T-cell (primary cell): ENCODE measurements at regions not wholly inside any gene's neighbourhood (a gene's known extent, or its start where the extent isn't known, plus 50 kb on each side); places are given as distances from the start of the nearest gene placed in this dataset.

Experiments used
- ATAC-seq, 4 experiments: fragments of 200-7000 bp in 3 of 4; fragments of 150-1000 bp in 1 of 4; cut with Tn5 transposase; replicated peaks in 1 of 4; 1 replicate in 3 of 4; 2 replicates in 1 of 4; pipeline ENCODE4 v1.10.0; 2021; ENCODE audit warnings: moderate library complexity in 3 of 4, mild to moderate bottlenecking in 2 of 4, moderate number of reproducible peaks in 1 of 4
- CTCF ChIA-PET, 2 donors: fragments of 300-600 bp; sonication (Branson Sonifier 250); formaldehyde crosslinking; loops; one replicate each; lab custom pipeline; 2022; ENCODE audit warnings: antibody characterized with exemption in 2 of 2; lab: Charles Lee
- POLR2A ChIA-PET, 2 donors: fragments of 300-600 bp; sonication (Branson Sonifier 250); formaldehyde crosslinking; loops; one replicate each; lab custom pipeline; 2022; ENCODE audit warnings: antibody characterized with exemption in 2 of 2; lab: Charles Lee
- DNase-seq, 35 experiments: peaks; one replicate each; pipeline versions ENCODE4 v3.0.0 to v3.0.0-alpha.2; 2013 to 2023
- H3K27ac ChIP-seq: one replicate; pipeline ENCODE4 v1.5.1; 2013; ENCODE audit warnings: low read length
- H3K27me3 ChIP-seq, 2 experiments: replicated peaks in 1 of 2; 1 replicate in 1 of 2; 2 replicates in 1 of 2; pipeline versions ENCODE4 v1.6.1 to v1.7.0; 2013; ENCODE audit warnings: low read length in 1 of 2, mixed read lengths in 1 of 2; ENCODE audit not compliant: control insufficient read depth in 2 of 2, insufficient read depth in 2 of 2; ENCODE audit errors: extremely low read depth in 1 of 2
- H3K36me3 ChIP-seq, 2 donors: 1 replicate in 1 of 2; 2 replicates in 1 of 2; pipeline versions ENCODE4 v1.6.1 to v1.7.0; 2013; ENCODE audit warnings: low read length in 1 of 2; ENCODE audit not compliant: control insufficient read depth in 2 of 2, insufficient read depth in 1 of 2; ENCODE audit errors: extremely low read depth in 1 of 2
- H3K4me1 ChIP-seq, 2 experiments: 1 replicate in 1 of 2; 2 replicates in 1 of 2; pipeline versions ENCODE4 v1.6.1 to v1.7.0; 2013; ENCODE audit warnings: low read length in 2 of 2, mixed read lengths in 1 of 2; ENCODE audit not compliant: insufficient read depth in 2 of 2, control insufficient read depth in 1 of 2; ENCODE audit errors: extremely low read depth in 1 of 2
- H3K4me3 ChIP-seq, 2 donors: 1 replicate in 1 of 2; 2 replicates in 1 of 2; pipeline versions ENCODE4 v1.5.1 to v1.7.0; 2013; ENCODE audit warnings: mild to moderate bottlenecking in 2 of 2, low read length in 1 of 2, moderate library complexity in 1 of 2; ENCODE audit not compliant: control insufficient read depth in 1 of 2; ENCODE audit errors: extremely low read depth in 1 of 2
- H3K9me3 ChIP-seq: 2 replicates; pipeline ENCODE4 v1.7.0; 2013
- H3K27ac Mint-ChIP-seq, 2 donors: one replicate each; pipeline ENCODE4 v1.8.0; 2020 to 2021; ENCODE audit warnings: mild to moderate bottlenecking in 2 of 2, mixed read lengths in 2 of 2
- H3K27me3 Mint-ChIP-seq, 2 donors: one replicate each; pipeline ENCODE4 v1.8.0; 2021 to 2022; ENCODE audit warnings: mixed read lengths in 2 of 2
- H3K36me3 Mint-ChIP-seq: one replicate; pipeline ENCODE4 v1.8.0; 2021; ENCODE audit warnings: mixed read lengths
- H3K4me1 Mint-ChIP-seq, 3 donors: one replicate each; pipeline ENCODE4 v1.8.0; 2020 to 2022; ENCODE audit warnings: mixed read lengths in 3 of 3, mild to moderate bottlenecking in 1 of 3
- H3K4me3 Mint-ChIP-seq, 3 donors: one replicate each; pipeline ENCODE4 v1.8.0; 2020 to 2022; ENCODE audit warnings: mild to moderate bottlenecking in 3 of 3, mixed read lengths in 3 of 3, moderate library complexity in 3 of 3
- H3K9me3 Mint-ChIP-seq, 3 donors: one replicate each; pipeline ENCODE4 v1.8.0; 2020 to 2022; ENCODE audit warnings: mixed read lengths in 3 of 3
- WGBS: methylation state at CpG from one replicate; pipeline ENCODE4 v1.1.5; 2013; ENCODE audit warnings: missing lambda C conversion rate; ENCODE audit not compliant: insufficient coverage; 5-methylcytosine and 5-hydroxymethylcytosine counted together

DNA sequence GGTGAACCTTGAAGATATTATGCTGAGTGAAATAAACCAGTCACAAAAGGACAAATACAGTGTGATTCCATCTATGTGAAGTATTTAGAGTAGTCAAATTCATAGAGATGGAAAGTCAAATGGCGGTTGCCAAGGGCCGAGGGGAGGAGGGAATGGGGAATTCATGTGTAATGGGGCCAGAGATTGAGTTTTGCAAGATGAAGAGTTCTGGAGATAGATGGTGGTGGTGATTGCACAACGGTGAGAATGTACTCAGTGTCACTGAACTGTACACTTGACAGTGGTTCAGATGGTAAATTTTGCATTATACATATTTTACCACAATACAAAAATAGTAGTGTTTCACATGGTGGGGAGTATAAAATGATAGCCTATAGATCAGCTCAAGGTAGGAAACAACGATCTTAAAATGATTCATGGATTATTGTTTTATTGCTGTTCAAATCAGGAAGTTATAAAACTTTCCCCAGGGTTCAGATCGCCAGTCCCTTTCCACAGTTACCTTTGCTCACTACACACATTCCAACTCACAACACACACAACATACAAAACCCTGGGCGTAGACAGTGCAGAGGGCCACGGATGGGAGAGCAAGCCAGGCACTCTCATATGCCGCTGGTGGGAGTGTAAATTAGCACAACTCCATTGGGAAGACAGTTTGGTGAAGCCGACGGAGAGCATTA is 219.9 kb downstream of the ZIC5 start:
- no peaks in the 10 kb centered on the region for H3K27me3 ChIP-seq
- Mint-ChIP-seq H3K4me3 (no peak overlapping the region), H3K36me3 (peaks cover 25% of the 10 kb centered on the region), H3K27me3 (no peaks in the 10 kb centered on the region), H3K9me3 (no peaks in the 10 kb centered on the region), H3K27ac (no peak overlapping the region), H3K4me1 (peaks cover 0 to 5% (median 0%) of the 10 kb centered on the region in 3 donors)
- POLR2A ChIA-PET, result interaction anchor here in 1 of 2 donors (0.5 kb wide), 1 partner anchor 575 kb away, joined by 3 read pairs; no protein-coding TSS in a partner anchor
- ATAC-seq (no peak), DNase-seq (no peak)
- CTCF ChIA-PET, result no interaction called here
- H3K4me1 ChIP-seq, result no peaks in the 10 kb centered on the region
- no peak overlapping the region for H3K4me3 ChIP-seq
- H3K27ac ChIP-seq, result no peak overlapping the region
- H3K9me3 ChIP-seq, result no peaks in the 10 kb centered on the region
- 94% methylated on average over 4 of the region's 10 CpGs for WGBS
- H3K36me3 ChIP-seq, result peaks cover 0 to 3% of the 10 kb centered on the region in 2 donors

DNA sequence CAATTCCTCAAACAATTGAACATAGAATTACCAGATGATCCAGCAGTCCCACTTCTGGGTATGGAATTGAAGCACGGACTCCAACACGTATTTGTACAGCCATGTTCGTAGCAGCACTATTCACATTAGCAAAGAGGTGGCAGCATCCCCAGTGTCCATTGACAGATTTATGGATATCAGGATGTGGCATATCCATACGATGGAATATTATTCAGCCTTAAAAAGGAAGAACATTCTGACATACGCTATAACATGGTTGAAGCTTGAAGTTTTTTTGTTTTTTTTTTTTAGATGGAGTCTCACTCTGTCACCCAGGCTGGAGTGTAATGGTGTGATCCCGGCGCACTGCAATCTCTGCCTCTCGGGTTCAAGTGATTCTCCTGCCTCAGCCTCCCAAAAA is 220.6 kb downstream of the ZIC5 start:
- POLR2A ChIA-PET, result no interaction called here
- H3K36me3 ChIP-seq, result peaks cover 0 to 3% of the 10 kb centered on the region in 2 donors
- Mint-ChIP-seq H3K27me3 (no peaks in the 10 kb centered on the region), H3K4me1 (peaks cover 0 to 5% (median 0%) of the 10 kb centered on the region in 3 donors), H3K36me3 (peaks cover 21% of the 10 kb centered on the region), H3K4me3 (no peak overlapping the region), H3K27ac (no peak overlapping the region), H3K9me3 (no peaks in the 10 kb centered on the region)
- H3K27me3 ChIP-seq, result no peaks in the 10 kb centered on the region
- ATAC-seq (no peak), DNase-seq (no peak)
- CTCF ChIA-PET, result no interaction called here
- H3K4me1 ChIP-seq, result no peaks in the 10 kb centered on the region
- H3K27ac ChIP-seq, result no peak overlapping the region
- H3K4me3 ChIP-seq, result no peak overlapping the region
- WGBS, result 96% methylated on average over 5 of the region's 8 CpGs
- no peaks in the 10 kb centered on the region for H3K9me3 ChIP-seq

GRCh38 chr13:99749271-99750019 is 222.1 kb downstream of the ZIC5 start:
- no peak for ATAC-seq
- DNase-seq, result no peak
- H3K9me3 Mint-ChIP-seq, result no peaks in the 10 kb centered on the region

GRCh38 chr13:99747403-99747710 is 224.2 kb downstream of the ZIC5 start:
- no peaks in the 10 kb centered on the region for H3K9me3 Mint-ChIP-seq

More at GRCh38 chr13:99749271-99750019, 222.1 kb downstream of the ZIC5 start:
- peaks cover 11% of the 10 kb centered on the region for H3K36me3 Mint-ChIP-seq
- peaks cover 0 to 2% (median 0%) of the 10 kb centered on the region in 3 donors for H3K4me1 Mint-ChIP-seq
- ChIA-PET POLR2A (interaction anchor here in 1 of 2 donors (0.7 kb wide), 1 partner anchor 53 kb away, joined by 5 read pairs; no protein-coding TSS in a partner anchor), CTCF (no interaction called here)
- peaks cover 0 to 3% of the 10 kb centered on the region in 2 donors for H3K36me3 ChIP-seq
- H3K27ac ChIP-seq, result no peak overlapping the region
- no peaks in the 10 kb centered on the region for H3K9me3 ChIP-seq
- no peak overlapping the region for H3K4me3 Mint-ChIP-seq
- H3K4me1 ChIP-seq, result no peaks in the 10 kb centered on the region
- no peaks in the 10 kb centered on the region for H3K27me3 Mint-ChIP-seq
- no peak overlapping the region for H3K27ac Mint-ChIP-seq
- 94% methylated on average over 7 of the region's 11 CpGs for WGBS
- H3K27me3 ChIP-seq, result no peaks in the 10 kb centered on the region
- H3K4me3 ChIP-seq, result no peak overlapping the region

GRCh38 chr13:99746637-99747402 is 224.7 kb downstream of the ZIC5 start:
- WGBS, result 90% methylated on average over 13 of the region's 14 CpGs

More at GRCh38 chr13:99747403-99747710, 224.2 kb downstream of the ZIC5 start:
- Mint-ChIP-seq H3K4me1 (no peaks in the 10 kb centered on the region), H3K4me3 (no peak overlapping the region), H3K27ac (no peak overlapping the region), H3K27me3 (no peaks in the 10 kb centered on the region), H3K36me3 (peaks cover 11% of the 10 kb centered on the region)
- no peak for DNase-seq
- Histone ChIP-seq H3K9me3 (no peaks in the 10 kb centered on the region), H3K27me3 (no peaks in the 10 kb centered on the region), H3K4me1 (no peaks in the 10 kb centered on the region), H3K36me3 (peaks cover 0 to 3% of the 10 kb centered on the region in 2 donors), H3K27ac (no peak overlapping the region), H3K4me3 (no peak overlapping the region)
- ATAC-seq, result no peak
- ChIA-PET CTCF (no interaction called here), POLR2A (no interaction called here)
- WGBS, result 93% methylated on average over 7 of the region's 7 CpGs

GRCh38 chr13:99743094-99743493 is 228.5 kb downstream of the ZIC5 start:
- peaks cover 0 to 3% of the 10 kb centered on the region in 2 donors for H3K36me3 ChIP-seq
- WGBS, result no CpG with 5 or more reads among the region's 4 CpGs
- Mint-ChIP-seq H3K27me3 (no peaks in the 10 kb centered on the region), H3K4me1 (peaks cover 0 to 13% (median 9%) of the 10 kb centered on the region in 3 donors), H3K4me3 (no peak overlapping the region), H3K36me3 (peaks cover 8% of the 10 kb centered on the region), H3K27ac (no peak overlapping the region), H3K9me3 (no peaks in the 10 kb centered on the region)
- H3K4me3 ChIP-seq, result no peak overlapping the region
- DNase-seq, result no peak
- ChIA-PET POLR2A (no interaction called here), CTCF (no interaction called here)
- H3K27ac ChIP-seq, result no peak overlapping the region
- no peaks in the 10 kb centered on the region for H3K4me1 ChIP-seq
- H3K9me3 ChIP-seq, result no peaks in the 10 kb centered on the region
- no peaks in the 10 kb centered on the region for H3K27me3 ChIP-seq
- no peak for ATAC-seq

More at GRCh38 chr13:99746637-99747402, 224.7 kb downstream of the ZIC5 start:
- no peaks in the 10 kb centered on the region for H3K27me3 ChIP-seq
- CTCF ChIA-PET, result no interaction called here
- POLR2A ChIA-PET, result no interaction called here
- no peak overlapping the region for H3K27ac ChIP-seq
- DNase-seq (no peak), ATAC-seq (no peak)
- Mint-ChIP-seq H3K9me3 (no peaks in the 10 kb centered on the region), H3K36me3 (peaks cover 11% of the 10 kb centered on the region), H3K4me1 (no peaks in the 10 kb centered on the region), H3K27ac (no peak overlapping the region), H3K4me3 (no peak overlapping the region), H3K27me3 (no peaks in the 10 kb centered on the region)
- H3K4me1 ChIP-seq, result no peaks in the 10 kb centered on the region
- no peak overlapping the region for H3K4me3 ChIP-seq
- no peaks in the 10 kb centered on the region for H3K9me3 ChIP-seq
- peaks cover 0 to 3% of the 10 kb centered on the region in 2 donors for H3K36me3 ChIP-seq
